Sigmoid colon (tissue), 4 donors: ENCODE measurements at regions not wholly inside any gene's neighbourhood (a gene's known extent, or its start where the extent isn't known, plus 50 kb on each side); places are given as distances from the start of the nearest gene placed in this dataset.

Experiments
- CTCF ChIP-seq, 4 experiments: fragments of 450-650 bp in 3 of 4; fragments of 200-600 bp in 1 of 4; IDR thresholded peaks; one replicate each; pipeline ENCODE4 v1.5.1; 2016 to 2019; ENCODE audit warnings: antibody characterized with exemption in 4 of 4, mild to moderate bottlenecking in 3 of 4, moderate library complexity in 2 of 4
- POLR2AphosphoS5 ChIP-seq, 4 donors: sonication (generic); formaldehyde crosslinking; IDR thresholded peaks; one replicate each; pipeline ENCODE4 v1.6.1; 2017; ENCODE audit warnings: antibody characterized with exemption in 4 of 4

GRCh38 chr10:6640433-6641040 lies 60.5 kb upstream of the PRKCQ start:
- TF ChIP-seq CTCF (IDR thresholded peaks at IDR 0.05) (no peak), POLR2AphosphoS5 (IDR thresholded peaks at IDR 0.05) (no peak)
